ENCODE measurements at regions not wholly inside any gene's neighbourhood (a gene's known extent, or its start where the extent isn't known, plus 50 kb on each side); places are given as distances from the start of the nearest gene placed in this dataset.

GRCh38 chr5:125894383-125894782 lies 528.8 kb upstream of the GRAMD2B start:
- TF ChIP-seq CTCF (conservative IDR thresholded peaks at IDR 0.05; ENCODE audit: low read depth, low read length), result no peak
- no peak for TF ChIP-seq EZH2phosphoT487 (IDR thresholded peaks at IDR 0.05; ENCODE audit: borderline replicate concordance, low read length)
- TF ChIP-seq EZH2 (IDR thresholded peaks at IDR 0.05; ENCODE audit: low read length, unreplicated experiment), result no peak
